D721Med (cell line): ENCODE measurements at regions not wholly inside any gene's neighbourhood (a gene's known extent, or its start where the extent isn't known, plus 50 kb on each side); places are given as distances from the start of the nearest gene placed in this dataset.

ENCODE experiments used
- DNase-seq: peaks from one replicate; pipeline ENCODE4 v3.0.0; 2011; ENCODE audit warnings: low spot score; ENCODE audit not compliant: insufficient read length
- FAIRE-seq: peaks from 2 replicates; lab custom pipeline; 2011; peaks lifted over from hg19 to GRCh38; lab: Jason Lieb, UNC
- TF ChIP-seq, protein P1 (sequence below): IDR thresholded peaks from 2 replicates; pipeline ENCODE4 v1.5.1; 2012; ENCODE audit warnings: mild to moderate bottlenecking, control low read depth; ENCODE audit not compliant: insufficient read depth; ENCODE audit errors: missing control alignments

DNA sequence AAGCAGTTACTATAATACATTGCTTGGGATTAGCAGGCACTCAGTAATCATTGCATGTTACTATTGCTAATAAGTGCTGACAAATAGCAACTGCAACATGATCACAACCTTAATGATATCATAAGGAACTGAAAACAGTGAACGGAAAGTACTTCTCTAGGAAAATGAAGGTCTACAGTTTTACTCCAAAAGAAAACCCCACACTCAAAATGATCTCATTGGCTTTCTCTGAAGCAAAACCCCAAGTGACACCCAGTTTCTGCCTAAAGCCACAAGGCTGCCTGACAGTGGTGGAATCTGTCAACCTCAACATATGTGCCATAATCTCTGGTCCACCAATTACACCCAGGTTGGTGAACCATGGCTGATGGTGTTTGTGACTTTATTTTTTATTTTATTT, 137.6 kb downstream of the PTGER3 start:
- TF ChIP-seq, protein P1, sequence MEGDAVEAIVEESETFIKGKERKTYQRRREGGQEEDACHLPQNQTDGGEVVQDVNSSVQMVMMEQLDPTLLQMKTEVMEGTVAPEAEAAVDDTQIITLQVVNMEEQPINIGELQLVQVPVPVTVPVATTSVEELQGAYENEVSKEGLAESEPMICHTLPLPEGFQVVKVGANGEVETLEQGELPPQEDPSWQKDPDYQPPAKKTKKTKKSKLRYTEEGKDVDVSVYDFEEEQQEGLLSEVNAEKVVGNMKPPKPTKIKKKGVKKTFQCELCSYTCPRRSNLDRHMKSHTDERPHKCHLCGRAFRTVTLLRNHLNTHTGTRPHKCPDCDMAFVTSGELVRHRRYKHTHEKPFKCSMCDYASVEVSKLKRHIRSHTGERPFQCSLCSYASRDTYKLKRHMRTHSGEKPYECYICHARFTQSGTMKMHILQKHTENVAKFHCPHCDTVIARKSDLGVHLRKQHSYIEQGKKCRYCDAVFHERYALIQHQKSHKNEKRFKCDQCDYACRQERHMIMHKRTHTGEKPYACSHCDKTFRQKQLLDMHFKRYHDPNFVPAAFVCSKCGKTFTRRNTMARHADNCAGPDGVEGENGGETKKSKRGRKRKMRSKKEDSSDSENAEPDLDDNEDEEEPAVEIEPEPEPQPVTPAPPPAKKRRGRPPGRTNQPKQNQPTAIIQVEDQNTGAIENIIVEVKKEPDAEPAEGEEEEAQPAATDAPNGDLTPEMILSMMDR: no peak
- DNase-seq (no peak), FAIRE-seq (no peak)

- FAIRE-seq (no peak), DNase-seq (no peak)
- TF ChIP-seq, protein P1: no peak
These were observed 135.8 kb downstream of the PTGER3 start for GRCh38 chr1:70911861-70912260.

GRCh38 chr1:70914224-70914623, 133.4 kb downstream of the PTGER3 start:
- FAIRE-seq (peak; percentile 11), DNase-seq (no peak)
- TF ChIP-seq, protein P1: no peak

- FAIRE-seq (no peak), DNase-seq (no peak)
- TF ChIP-seq, protein P1: no peak
These were observed 132.2 kb downstream of the PTGER3 start for GRCh38 chr1:70915258-70916033.

- DNase-seq (no peak), FAIRE-seq (no peak)
- TF ChIP-seq, protein P1: no peak
These were observed 131.6 kb downstream of the PTGER3 start for GRCh38 chr1:70916034-70916427.

GRCh38 chr1:70919706-70920323, 127.8 kb downstream of the PTGER3 start:
- TF ChIP-seq, protein P1: no peak
- DNase-seq (no peak), FAIRE-seq (no peak)
